ENCODE measurements at regions not wholly inside any gene's neighbourhood (a gene's known extent, or its start where the extent isn't known, plus 50 kb on each side); places are given as distances from the start of the nearest gene placed in this dataset.

DNA sequence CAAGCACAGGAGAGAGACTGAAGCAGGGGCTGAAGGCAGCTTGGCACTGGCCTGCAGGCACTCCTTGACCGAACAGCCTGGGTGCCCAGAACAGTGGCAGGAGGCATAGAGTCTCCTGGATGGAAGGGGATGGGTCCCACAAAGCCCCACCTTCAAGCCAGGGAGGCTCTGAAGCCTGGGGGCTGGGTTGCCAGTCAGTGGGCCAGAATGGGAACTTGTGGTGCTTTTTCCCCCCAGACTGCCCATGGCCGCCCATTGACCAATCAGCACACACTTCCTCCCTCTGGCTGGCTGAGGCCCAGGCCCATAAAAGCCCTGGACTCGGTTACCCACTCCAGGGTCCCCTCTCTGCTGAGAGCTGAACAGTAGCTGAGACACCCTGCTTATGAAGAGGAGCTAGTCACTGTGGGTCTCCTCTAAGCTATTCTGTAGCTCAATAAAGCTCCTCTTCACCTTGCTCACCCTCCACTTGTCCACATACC lies 109.6 kb downstream of the ELAPOR2 start:
- no peak for DNase-seq
- no peak overlapping the region for H3K4me3 ChIP-seq
- intact Hi-C loops (cut with DNase I; ENCODE audit: low total_unique reads), result no loop called here
- H3K4me1 ChIP-seq, result peaks cover 0 to 6% (median 3%) of the 10 kb centered on the region in 4 donors
- TF ChIP-seq POLR2AphosphoS5 (IDR thresholded peaks at IDR 0.05), result no peak
- no peak for TF ChIP-seq EP300 (IDR thresholded peaks at IDR 0.05)
- TF ChIP-seq, protein P1, sequence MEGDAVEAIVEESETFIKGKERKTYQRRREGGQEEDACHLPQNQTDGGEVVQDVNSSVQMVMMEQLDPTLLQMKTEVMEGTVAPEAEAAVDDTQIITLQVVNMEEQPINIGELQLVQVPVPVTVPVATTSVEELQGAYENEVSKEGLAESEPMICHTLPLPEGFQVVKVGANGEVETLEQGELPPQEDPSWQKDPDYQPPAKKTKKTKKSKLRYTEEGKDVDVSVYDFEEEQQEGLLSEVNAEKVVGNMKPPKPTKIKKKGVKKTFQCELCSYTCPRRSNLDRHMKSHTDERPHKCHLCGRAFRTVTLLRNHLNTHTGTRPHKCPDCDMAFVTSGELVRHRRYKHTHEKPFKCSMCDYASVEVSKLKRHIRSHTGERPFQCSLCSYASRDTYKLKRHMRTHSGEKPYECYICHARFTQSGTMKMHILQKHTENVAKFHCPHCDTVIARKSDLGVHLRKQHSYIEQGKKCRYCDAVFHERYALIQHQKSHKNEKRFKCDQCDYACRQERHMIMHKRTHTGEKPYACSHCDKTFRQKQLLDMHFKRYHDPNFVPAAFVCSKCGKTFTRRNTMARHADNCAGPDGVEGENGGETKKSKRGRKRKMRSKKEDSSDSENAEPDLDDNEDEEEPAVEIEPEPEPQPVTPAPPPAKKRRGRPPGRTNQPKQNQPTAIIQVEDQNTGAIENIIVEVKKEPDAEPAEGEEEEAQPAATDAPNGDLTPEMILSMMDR (IDR thresholded peaks at IDR 0.05), result no peak
- no peak for TF ChIP-seq POLR2A (IDR thresholded peaks at IDR 0.05)
- H3K9me3 ChIP-seq, result no peaks in the 10 kb centered on the region
- H3K36me3 ChIP-seq, result no peaks in the 10 kb centered on the region
- H3K27me3 ChIP-seq, result no peaks in the 10 kb centered on the region
- WGBS, 5 donors, result 77 to 100% (median 93%) methylated on average over 1 to 3 of the region's 3 CpGs
- H3K27ac ChIP-seq, result no peak overlapping the region

DNA sequence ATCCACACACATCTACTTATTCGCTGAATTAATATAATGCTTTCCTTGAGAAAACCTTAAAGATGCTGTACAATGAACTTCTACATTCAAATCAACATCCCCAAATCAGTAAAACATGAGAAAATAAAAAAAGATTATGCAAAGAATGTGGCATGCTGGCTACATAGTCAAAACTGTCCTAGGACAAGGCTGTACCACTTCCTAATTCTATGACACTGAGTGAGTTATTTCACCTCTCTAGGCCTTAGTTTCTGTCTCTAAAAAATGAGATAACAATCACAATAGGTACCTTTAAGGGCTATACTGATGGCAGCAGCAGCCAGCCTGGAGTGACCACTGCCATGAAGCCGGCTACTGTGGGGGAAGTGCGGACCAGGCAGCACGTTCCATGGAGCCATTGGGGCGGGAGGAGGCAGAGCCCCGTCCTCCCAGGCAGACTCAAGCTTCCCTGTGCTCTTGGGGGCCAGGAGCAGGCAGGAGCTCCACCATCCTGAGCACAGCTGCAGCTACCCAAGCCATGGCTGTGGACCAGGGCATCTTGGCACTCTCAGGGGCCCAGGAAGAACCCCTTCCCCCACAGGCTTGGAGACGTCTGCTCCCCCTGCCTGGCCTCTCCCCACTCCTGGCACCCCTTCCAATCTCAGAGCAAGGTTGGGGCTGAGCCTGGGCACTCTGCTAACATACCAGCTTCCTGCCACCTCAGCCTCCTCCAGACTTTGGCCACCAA lies 110.2 kb downstream of the ELAPOR2 start:
- H3K36me3 ChIP-seq, result no peaks in the 10 kb centered on the region
- no peak overlapping the region for H3K4me3 ChIP-seq
- no peaks in the 10 kb centered on the region for H3K27me3 ChIP-seq
- 66 to 77% (median 74%) methylated on average over 7 of the region's 7 CpGs for WGBS, 5 donors
- no peak for DNase-seq
- TF ChIP-seq POLR2AphosphoS5 (IDR thresholded peaks at IDR 0.05), result no peak
- TF ChIP-seq POLR2A (IDR thresholded peaks at IDR 0.05), result no peak
- no peak for TF ChIP-seq EP300 (IDR thresholded peaks at IDR 0.05)
- TF ChIP-seq, protein P1 (IDR thresholded peaks at IDR 0.05), result no peak
- H3K9me3 ChIP-seq, result no peaks in the 10 kb centered on the region
- no peak overlapping the region for H3K27ac ChIP-seq
- peaks cover 0 to 6% (median 3%) of the 10 kb centered on the region in 4 donors for H3K4me1 ChIP-seq
- intact Hi-C loops (cut with DNase I; ENCODE audit: low total_unique reads), result no loop called here

DNA sequence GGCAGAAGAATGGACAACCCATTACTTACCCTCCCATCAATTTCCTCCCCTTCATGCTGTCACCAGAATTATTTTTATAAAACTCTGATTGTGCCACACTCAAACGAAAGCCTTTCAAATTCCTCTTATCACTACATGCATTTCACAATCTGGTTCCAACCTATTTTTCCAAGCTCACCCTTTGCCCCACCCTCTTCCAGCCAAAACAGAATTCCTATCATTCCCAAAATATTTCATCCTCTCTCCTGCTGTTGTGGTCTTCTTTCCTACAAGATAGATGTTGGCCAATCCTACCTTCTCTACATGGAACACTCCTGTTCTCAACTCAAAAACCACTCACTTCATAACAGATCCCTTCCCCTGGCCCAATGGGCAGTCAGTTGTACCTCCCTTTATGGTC lies 111.5 kb downstream of the ELAPOR2 start:
- Histone ChIP-seq H3K27me3 (no peaks in the 10 kb centered on the region), H3K4me3 (no peak overlapping the region), H3K36me3 (no peaks in the 10 kb centered on the region), H3K9me3 (no peaks in the 10 kb centered on the region), H3K27ac (no peak overlapping the region), H3K4me1 (no peaks in the 10 kb centered on the region)
- DNase-seq, result no peak
- 20 to 52% (median 35%) methylated on average over 1 of the region's 1 CpG for WGBS, 5 donors
- TF ChIP-seq POLR2AphosphoS5 (IDR thresholded peaks at IDR 0.05), result no peak
- TF ChIP-seq, protein P1 (IDR thresholded peaks at IDR 0.05), result no peak
- TF ChIP-seq POLR2A (IDR thresholded peaks at IDR 0.05), result no peak
- no peak for TF ChIP-seq EP300 (IDR thresholded peaks at IDR 0.05)
- intact Hi-C loops (cut with DNase I; ENCODE audit: low total_unique reads), result no loop called here

DNA sequence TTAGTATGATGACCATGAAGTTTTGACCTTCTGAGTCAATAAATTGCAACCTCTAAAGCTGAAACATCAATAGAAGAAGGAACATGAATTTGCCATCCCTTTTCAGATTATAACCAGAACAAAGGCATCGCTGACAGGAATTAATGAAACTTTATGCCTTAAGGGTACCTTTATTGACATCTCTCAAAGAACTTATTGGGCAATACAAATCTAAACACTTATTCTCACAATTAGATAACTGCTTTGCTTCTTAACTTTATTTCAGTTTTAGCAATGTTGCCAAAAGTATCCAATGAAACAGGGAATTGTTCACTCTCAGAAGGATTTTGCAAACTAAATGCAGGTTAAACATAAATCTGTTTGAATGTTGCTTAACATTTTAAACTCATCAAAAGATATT lies 116.0 kb downstream of the ELAPOR2 start:
- Histone ChIP-seq H3K4me1 (peaks cover 0 to 3% (median 0%) of the 10 kb centered on the region in 4 donors), H3K4me3 (no peak overlapping the region), H3K9me3 (no peaks in the 10 kb centered on the region), H3K36me3 (no peaks in the 10 kb centered on the region), H3K27me3 (no peaks in the 10 kb centered on the region), H3K27ac (no peak overlapping the region)
- intact Hi-C loops (cut with DNase I; ENCODE audit: low total_unique reads), result no loop called here
- no peak for DNase-seq
- 88 to 92% (median 90%) methylated on average over 1 of the region's 1 CpG for WGBS, 5 donors
- TF ChIP-seq EP300 (IDR thresholded peaks at IDR 0.05), result no peak

DNA sequence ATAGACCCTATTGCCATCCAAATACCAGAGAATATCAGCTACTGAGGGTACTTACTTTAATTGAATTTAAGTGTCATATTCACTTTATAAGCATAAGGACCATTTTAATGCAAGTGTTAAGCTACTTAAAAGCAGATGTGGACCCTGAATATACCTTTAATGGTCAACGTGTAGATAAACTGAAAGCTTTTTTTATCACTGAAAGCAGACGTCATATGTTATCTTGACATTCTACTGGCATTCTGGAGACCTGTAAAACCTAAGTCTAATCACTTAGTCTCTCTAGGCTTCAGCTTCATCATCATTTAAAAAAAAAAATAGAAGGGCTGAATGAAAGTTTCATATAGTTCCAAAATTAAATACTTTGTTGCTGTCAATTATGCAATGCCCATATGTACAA lies 116.5 kb downstream of the ELAPOR2 start:
- intact Hi-C loops (cut with DNase I; ENCODE audit: low total_unique reads), result no loop called here
- DNase-seq, result no peak
- H3K27me3 ChIP-seq, result no peaks in the 10 kb centered on the region
- no peak overlapping the region for H3K27ac ChIP-seq
- H3K36me3 ChIP-seq, result no peaks in the 10 kb centered on the region
- no peak overlapping the region for H3K4me3 ChIP-seq
- TF ChIP-seq, protein P1 (IDR thresholded peaks at IDR 0.05), result no peak
- TF ChIP-seq POLR2AphosphoS5 (IDR thresholded peaks at IDR 0.05) (no peak), EP300 (IDR thresholded peaks at IDR 0.05) (no peak), POLR2A (IDR thresholded peaks at IDR 0.05) (no peak)
- 25 to 43% (median 36%) methylated on average over 2 of the region's 2 CpGs for WGBS, 5 donors
- H3K4me1 ChIP-seq, result peaks cover 0 to 3% (median 0%) of the 10 kb centered on the region in 4 donors
- no peaks in the 10 kb centered on the region for H3K9me3 ChIP-seq

Data from stomach (tissue), 8 donors.